Loucy (cell line): ENCODE measurements at regions not wholly inside any gene's neighbourhood (a gene's known extent, or its start where the extent isn't known, plus 50 kb on each side); places are given as distances from the start of the nearest gene placed in this dataset.

ENCODE experiments used
- H2AFZ ChIP-seq: fragments of 200-600 bp; sonication (generic); 2 replicates; pipeline ENCODE4 v1.6.0; 2016; ENCODE audit warnings: antibody characterized with exemption, mild to moderate bottlenecking, low read length, moderate library complexity
- H3F3A ChIP-seq: fragments of 200-600 bp; 2 replicates; pipeline ENCODE4 v1.6.0; 2016; ENCODE audit warnings: antibody characterized with exemption, low read depth, mild to moderate bottlenecking
- H3K27me3 ChIP-seq: fragments of 200-600 bp; sonication (generic); 2 replicates; pipeline ENCODE4 v1.6.1; 2014; ENCODE audit warnings: low read length, mild to moderate bottlenecking; ENCODE audit not compliant: insufficient read depth, poor library complexity, severe bottlenecking
- H3K36me3 ChIP-seq: fragments of 200-600 bp; sonication (generic); 2 replicates; pipeline ENCODE4 v1.6.1; 2016; ENCODE audit warnings: low read length; ENCODE audit not compliant: insufficient read depth
- H3K4me1 ChIP-seq: fragments of 200-600 bp; sonication (generic); 2 replicates; pipeline ENCODE4 v1.5.1; 2014; ENCODE audit warnings: low read length, mild to moderate bottlenecking; ENCODE audit not compliant: insufficient read depth, poor library complexity, severe bottlenecking
- H3K4me2 ChIP-seq: fragments of 200-600 bp; sonication (generic); 2 replicates; pipeline ENCODE4 v1.6.0; 2014; ENCODE audit warnings: antibody characterized with exemption, low read length, low read depth, mild to moderate bottlenecking; ENCODE audit not compliant: poor library complexity, severe bottlenecking
- H3K4me3 ChIP-seq: fragments of 200-600 bp; sonication (generic); 2 replicates; pipeline ENCODE4 v1.5.1; 2014; ENCODE audit warnings: low read length, mild to moderate bottlenecking, mixed read lengths; ENCODE audit not compliant: poor library complexity, severe bottlenecking
- H3K79me2 ChIP-seq: fragments of 200-600 bp; sonication (generic); 2 replicates; pipeline ENCODE4 v1.6.1; 2014; ENCODE audit warnings: low read length; ENCODE audit not compliant: insufficient read depth
- H3K9ac ChIP-seq: fragments of 200-600 bp; sonication (generic); 2 replicates; pipeline ENCODE4 v1.6.0; 2014; ENCODE audit warnings: mild to moderate bottlenecking, low read depth, low read length, moderate library complexity; ENCODE audit not compliant: poor library complexity, severe bottlenecking
- H3K9me2 ChIP-seq: fragments of 200-600 bp; sonication (generic); replicated peaks from 2 replicates; pipeline ENCODE4 v1.6.1; 2016; ENCODE audit warnings: low read depth, low read length, mixed read lengths
- H3K9me3 ChIP-seq: fragments of 200-600 bp; sonication (generic); 2 replicates; pipeline ENCODE4 v1.6.1; 2014; ENCODE audit warnings: mild to moderate bottlenecking, antibody characterized with exemption, low read length, low read depth; ENCODE audit not compliant: insufficient read depth
- H4K20me1 ChIP-seq: fragments of 200-600 bp; sonication (generic); 2 replicates; pipeline ENCODE4 v1.6.0; 2014; ENCODE audit warnings: antibody characterized with exemption, low read length, mild to moderate bottlenecking; ENCODE audit not compliant: insufficient read depth, poor library complexity, severe bottlenecking
- EZH2phosphoT487 ChIP-seq: fragments of 200-600 bp; IDR thresholded peaks from 2 replicates; pipeline ENCODE4 v1.6.1; 2018; ENCODE audit warnings: antibody characterized with exemption, mild to moderate bottlenecking, moderate library complexity, borderline replicate concordance
- TF ChIP-seq, protein P1 (sequence below): fragments of 200-600 bp; sonication (generic); conservative IDR thresholded peaks from 2 replicates; pipeline ENCODE4 v1.5.1; 2014; ENCODE audit warnings: mild to moderate bottlenecking, antibody characterized with exemption, low read length

DNA sequence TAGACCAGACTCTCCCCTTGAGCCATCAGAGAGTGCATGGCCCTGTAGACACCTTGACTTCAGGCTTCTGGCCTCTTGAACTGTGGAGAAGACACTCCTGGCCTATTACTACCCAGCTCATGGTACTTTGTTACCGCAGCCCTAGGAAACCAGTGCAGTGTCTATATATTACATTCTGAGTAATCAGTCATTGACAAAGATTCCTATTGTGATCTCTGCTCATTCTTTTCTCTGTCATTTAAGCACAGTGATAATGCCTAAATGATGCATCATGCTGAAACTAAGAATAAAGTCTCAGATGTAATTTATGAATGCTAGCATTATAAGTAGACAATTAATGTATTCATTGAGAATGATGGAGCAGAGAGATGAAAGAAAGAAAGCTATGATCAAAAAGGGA lies 603.5 kb downstream of the SOCS6 start:
- H3K9ac ChIP-seq: no peak overlapping the region
- no peak overlapping the region for H3K4me3 ChIP-seq
- H3K36me3 ChIP-seq: no peaks in the 10 kb centered on the region
- H3K9me3 ChIP-seq: no peaks in the 10 kb centered on the region
- H2AFZ ChIP-seq: no peak overlapping the region
- H4K20me1 ChIP-seq: no peaks in the 10 kb centered on the region
- no peaks in the 10 kb centered on the region for H3K79me2 ChIP-seq
- H3F3A ChIP-seq: no peaks in the 10 kb centered on the region
- H3K9me2 ChIP-seq: no peaks in the 10 kb centered on the region
- no peak for TF ChIP-seq EZH2phosphoT487
- TF ChIP-seq, protein P1, sequence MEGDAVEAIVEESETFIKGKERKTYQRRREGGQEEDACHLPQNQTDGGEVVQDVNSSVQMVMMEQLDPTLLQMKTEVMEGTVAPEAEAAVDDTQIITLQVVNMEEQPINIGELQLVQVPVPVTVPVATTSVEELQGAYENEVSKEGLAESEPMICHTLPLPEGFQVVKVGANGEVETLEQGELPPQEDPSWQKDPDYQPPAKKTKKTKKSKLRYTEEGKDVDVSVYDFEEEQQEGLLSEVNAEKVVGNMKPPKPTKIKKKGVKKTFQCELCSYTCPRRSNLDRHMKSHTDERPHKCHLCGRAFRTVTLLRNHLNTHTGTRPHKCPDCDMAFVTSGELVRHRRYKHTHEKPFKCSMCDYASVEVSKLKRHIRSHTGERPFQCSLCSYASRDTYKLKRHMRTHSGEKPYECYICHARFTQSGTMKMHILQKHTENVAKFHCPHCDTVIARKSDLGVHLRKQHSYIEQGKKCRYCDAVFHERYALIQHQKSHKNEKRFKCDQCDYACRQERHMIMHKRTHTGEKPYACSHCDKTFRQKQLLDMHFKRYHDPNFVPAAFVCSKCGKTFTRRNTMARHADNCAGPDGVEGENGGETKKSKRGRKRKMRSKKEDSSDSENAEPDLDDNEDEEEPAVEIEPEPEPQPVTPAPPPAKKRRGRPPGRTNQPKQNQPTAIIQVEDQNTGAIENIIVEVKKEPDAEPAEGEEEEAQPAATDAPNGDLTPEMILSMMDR: no peak
- no peak overlapping the region for H3K4me2 ChIP-seq
- no peaks in the 10 kb centered on the region for H3K4me1 ChIP-seq
- no peaks in the 10 kb centered on the region for H3K27me3 ChIP-seq

DNA sequence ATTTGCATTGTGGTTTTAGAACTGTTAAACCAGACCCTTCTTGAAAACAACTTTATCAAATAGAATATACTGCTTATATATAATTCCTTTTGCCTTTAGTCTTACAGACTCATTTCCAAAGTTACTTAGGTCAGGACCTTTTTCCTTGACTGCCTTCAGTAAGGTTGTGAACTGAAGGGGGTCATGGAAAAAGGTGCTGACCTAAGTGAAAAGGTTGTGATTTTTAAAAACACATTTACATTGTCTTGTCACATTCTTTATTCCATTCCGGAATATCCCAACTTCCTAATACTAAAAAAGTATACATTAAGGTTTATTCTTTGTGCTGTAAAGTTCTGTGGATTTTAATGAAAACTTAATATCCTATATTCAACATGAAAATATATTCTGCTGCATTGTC lies 581.4 kb downstream of the SOCS6 start:
- no peaks in the 10 kb centered on the region for H3K9me3 ChIP-seq
- no peaks in the 10 kb centered on the region for H3K4me1 ChIP-seq
- no peaks in the 10 kb centered on the region for H3K9me2 ChIP-seq
- no peak overlapping the region for H3K4me3 ChIP-seq
- no peaks in the 10 kb centered on the region for H3K36me3 ChIP-seq
- H2AFZ ChIP-seq: no peak overlapping the region
- H3F3A ChIP-seq: no peaks in the 10 kb centered on the region
- no peaks in the 10 kb centered on the region for H4K20me1 ChIP-seq
- H3K4me2 ChIP-seq: no peak overlapping the region
- TF ChIP-seq, protein P1: no peak
- TF ChIP-seq EZH2phosphoT487: no peak
- H3K9ac ChIP-seq: no peak overlapping the region
- H3K79me2 ChIP-seq: no peaks in the 10 kb centered on the region
- H3K27me3 ChIP-seq: no peaks in the 10 kb centered on the region

DNA sequence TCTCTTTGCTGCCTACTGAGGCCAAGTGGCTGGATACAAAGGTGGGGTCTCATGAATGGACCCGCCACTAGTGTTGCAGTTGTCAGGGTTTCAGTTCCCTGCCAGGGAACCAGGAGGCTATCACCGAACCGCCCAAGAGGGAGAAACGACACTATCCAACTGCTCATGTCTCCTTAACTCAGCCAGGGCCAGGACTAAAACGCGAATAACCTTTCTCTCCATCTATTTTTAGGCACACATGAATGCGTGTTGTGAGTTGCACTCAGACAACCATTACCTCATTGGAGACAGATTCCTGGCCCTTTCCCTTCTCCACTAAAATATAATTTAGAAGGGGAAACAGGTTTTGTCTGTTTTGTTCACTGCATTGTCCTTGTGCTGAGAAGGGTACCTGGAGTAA lies 559.5 kb downstream of the SOCS6 start:
- no peak for TF ChIP-seq EZH2phosphoT487
- TF ChIP-seq, protein P1: no peak
- H3K79me2 ChIP-seq: no peaks in the 10 kb centered on the region
- H3K9me3 ChIP-seq: no peaks in the 10 kb centered on the region
- H3K9ac ChIP-seq: no peak overlapping the region
- no peaks in the 10 kb centered on the region for H3K27me3 ChIP-seq
- no peaks in the 10 kb centered on the region for H4K20me1 ChIP-seq
- H3K36me3 ChIP-seq: no peaks in the 10 kb centered on the region
- H3K9me2 ChIP-seq: no peaks in the 10 kb centered on the region
- no peaks in the 10 kb centered on the region for H3F3A ChIP-seq
- H2AFZ ChIP-seq: no peak overlapping the region
- H3K4me1 ChIP-seq: no peaks in the 10 kb centered on the region
- H3K4me2 ChIP-seq: no peak overlapping the region
- no peak overlapping the region for H3K4me3 ChIP-seq
